NCI-H187 (cell line): ENCODE measurements at regions not wholly inside any gene's neighbourhood (a gene's known extent, or its start where the extent isn't known, plus 50 kb on each side); places are given as distances from the start of the nearest gene placed in this dataset.

Source experiments
- DNase-seq, 2 experiments: peaks; one replicate each; lab custom pipeline; 2025; lab: John Stamatoyannopoulos, UW

GRCh38 chr2:181149056-181149455, 168.7 kb downstream of the UBE2E3 start:
- DNase-seq = no peak

GRCh38 chr2:181152226-181152625, 171.8 kb downstream of the UBE2E3 start:
- DNase-seq = no peak

DNA sequence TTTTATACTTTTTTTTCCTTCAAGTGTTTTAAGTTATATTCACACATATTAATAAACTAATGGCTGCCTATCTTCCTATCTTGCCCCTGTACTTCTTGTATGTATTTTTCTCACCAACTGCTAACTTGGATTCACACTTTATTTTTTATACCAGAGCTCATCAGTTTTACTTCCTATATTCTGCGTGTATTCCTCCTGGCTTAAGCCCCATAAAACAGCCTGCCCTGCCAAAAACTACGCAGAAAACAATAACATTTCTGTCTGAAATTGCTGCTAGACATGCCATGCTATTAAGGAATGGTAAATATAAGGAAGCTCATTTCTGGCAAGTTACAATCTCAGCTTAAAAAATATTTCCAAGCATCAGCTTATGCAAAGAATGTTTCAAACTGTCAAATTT, 172.3 kb downstream of the UBE2E3 start:
- DNase-seq = no peak

GRCh38 chr2:181153886-181154285, 173.5 kb downstream of the UBE2E3 start:
- no peak for DNase-seq

DNA sequence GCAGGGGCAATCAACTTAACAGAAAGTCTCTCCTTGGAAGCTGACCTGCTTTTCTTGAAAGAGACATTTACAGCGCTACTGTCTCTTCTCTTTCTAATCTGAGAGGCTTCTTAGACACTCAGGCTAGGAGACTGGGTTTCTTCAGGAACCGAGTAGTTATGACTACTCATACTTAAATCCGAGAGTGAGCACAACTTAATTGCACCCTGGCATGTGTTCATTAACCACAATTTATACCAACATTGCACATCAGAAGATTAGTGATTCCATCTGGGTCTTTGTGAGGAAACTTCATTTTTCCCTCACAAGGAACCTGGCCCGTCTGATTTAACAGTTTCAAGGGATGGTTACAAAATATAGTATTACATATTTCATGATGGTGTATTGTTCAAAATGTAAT, 176.9 kb downstream of the UBE2E3 start:
- no peak for DNase-seq

GRCh38 chr2:181158427-181158826, 178.0 kb downstream of the UBE2E3 start:
- DNase-seq = no peak

DNA sequence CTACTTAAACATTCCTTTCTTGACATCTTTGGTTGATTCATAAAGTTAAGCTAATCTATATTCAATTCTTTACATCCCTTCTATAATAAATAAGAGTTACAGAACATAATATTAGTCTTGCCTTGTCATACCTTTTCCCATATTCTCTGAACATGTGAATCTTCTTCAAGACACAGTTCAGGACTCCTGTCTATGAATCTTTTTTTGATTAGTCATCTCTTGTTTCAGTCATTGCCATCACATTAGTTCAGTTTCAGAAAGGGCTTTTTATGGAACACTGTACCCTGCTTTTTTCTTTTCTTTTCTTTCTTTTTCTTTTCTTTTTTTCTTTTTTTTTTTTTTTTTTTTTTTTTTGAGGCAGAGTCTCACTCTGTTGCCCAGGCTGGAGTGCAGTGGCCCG, 181.2 kb downstream of the UBE2E3 start:
- no peak for DNase-seq

DNA sequence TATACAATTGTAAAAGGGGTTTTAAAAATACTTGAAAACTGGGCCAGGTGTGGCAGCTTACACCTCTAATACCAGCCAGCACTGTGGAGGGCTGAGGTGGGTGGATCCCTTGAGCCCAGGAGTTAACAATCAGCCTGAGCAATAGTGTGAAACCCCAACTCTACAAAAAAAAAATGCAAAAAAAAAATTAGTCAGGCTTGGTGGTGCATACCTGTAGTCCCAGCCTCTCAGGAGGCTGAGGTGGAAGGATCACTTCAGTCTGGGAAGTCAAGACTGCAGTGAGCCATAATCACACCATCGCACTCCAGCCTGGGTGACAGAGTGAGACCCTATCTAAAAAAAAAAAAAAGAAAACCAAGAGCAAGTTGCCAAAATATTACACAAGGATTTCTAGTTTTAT, 182.7 kb downstream of the UBE2E3 start:
- DNase-seq = no peak

DNA sequence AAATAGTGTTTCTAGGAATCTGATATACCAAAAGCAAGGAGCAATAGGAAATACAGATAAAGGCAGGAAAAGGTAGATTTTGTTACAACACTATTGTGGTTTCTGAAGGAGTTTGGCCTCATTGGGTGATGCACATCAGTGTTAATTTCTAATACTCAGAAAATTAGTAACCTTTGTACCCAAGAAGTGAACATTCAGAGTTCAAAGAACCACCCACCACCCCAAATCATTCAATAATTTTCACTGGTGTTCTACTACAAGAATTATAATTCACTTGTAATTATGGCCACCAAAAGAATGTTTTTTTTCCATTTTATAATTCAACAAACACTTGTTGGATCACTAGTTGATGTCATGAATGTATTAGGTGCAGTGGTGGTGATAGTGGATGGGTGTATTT, 183.3 kb downstream of the UBE2E3 start:
- DNase-seq = no peak

GRCh38 chr2:181164699-181165098, 184.3 kb downstream of the UBE2E3 start:
- no peak for DNase-seq

DNA sequence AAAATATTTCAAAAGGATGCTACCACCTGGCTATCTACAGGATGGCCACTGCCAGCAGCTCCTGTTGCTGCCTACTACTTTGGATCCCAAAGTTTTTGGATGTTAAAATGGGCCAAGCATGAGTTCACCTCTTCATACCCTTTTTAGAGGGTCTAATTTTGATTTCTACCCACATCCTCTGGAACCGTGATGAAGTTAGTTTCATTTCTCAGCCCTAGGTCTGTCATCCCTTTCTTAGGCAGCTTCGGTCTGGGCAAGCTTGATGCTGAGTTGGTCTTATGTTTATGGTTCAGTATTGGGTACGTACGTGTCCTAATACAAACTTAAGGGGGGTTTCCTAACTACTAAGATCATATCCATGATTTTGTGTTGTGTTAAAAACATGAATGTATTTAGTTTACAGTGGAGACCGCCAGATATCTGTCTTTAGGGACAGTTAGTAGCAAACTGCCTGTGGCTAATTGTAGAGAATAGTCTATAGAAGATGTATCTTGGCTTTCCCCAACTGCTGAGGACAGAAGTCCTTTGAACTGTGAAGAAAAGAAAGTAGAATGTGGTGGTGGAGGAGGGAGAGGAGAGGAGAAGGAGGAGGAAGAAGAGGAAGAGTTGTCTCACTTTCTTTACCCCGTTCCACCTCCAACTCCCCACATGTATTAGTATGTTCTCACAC, 184.9 kb downstream of the UBE2E3 start:
- DNase-seq = no peak

GRCh38 chr2:181169503-181169902, 189.1 kb downstream of the UBE2E3 start:
- DNase-seq = no peak

DNA sequence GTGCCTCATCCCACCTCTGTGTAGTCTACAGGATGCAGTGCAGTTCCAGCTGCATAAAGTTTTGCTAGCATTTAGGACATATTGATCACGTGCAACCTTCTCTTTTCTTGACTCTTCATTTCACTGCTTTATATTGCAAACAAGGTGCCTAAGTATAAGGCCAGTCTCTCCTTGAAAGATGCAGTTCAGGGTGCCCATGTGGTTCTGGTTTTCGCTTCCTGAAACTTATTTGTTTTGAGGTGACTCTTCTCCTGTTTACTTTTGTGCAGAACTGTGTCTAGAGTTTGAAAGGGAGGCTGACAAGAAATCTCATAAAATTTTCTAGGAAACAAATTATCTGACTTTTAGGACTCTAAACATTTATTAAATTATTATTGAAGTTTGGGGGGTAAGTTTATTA, 189.9 kb downstream of the UBE2E3 start:
- no peak for DNase-seq

GRCh38 chr2:181172676-181173075, 192.3 kb downstream of the UBE2E3 start:
- no peak for DNase-seq

DNA sequence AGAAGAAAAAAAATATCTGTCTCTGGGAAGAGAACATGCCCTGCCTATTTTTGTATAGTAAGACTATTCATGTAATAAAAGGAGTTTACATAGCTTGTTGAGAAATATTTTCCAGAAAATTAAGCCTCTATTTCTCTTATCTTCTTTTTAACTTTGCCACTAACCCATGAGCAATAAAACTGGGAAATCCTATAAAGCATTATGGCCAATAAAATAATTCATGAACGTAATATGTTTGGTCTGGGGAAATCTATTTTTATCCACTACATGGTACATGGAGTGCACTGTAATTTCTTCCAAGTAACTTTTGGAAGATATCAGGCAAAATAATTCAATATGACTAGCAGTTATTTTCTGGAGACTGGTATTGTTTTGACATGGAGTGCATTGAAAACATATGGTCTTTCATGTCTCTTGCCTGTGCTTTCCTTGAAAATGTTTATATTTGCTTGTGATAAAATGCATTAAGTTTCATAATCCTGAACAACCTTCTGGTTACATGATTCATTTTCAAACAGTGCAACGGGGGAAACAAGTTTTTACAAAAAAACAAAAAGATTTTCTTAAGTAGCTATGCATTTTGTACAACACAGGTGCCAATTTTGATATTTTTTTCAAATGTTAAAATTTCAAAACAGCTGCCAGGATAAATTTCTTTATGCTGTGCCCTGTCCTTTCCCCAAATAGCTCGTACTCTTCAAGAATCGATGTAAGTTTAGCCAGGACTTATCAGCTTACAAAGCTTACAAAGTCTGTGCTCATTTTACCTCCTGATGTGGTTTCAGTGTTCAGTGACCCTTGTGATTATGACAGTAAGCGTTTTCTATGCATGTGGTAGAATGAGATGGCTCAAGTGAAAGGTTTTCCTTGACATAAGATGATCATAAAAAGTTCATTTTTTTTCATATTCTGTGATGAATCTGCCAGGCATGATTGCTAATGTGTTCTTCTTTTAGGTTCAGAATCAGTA, 194.5 kb downstream of the UBE2E3 start:
- DNase-seq = no peak

GRCh38 chr2:181176540-181176939, 196.1 kb downstream of the UBE2E3 start:
- DNase-seq = no peak

DNA sequence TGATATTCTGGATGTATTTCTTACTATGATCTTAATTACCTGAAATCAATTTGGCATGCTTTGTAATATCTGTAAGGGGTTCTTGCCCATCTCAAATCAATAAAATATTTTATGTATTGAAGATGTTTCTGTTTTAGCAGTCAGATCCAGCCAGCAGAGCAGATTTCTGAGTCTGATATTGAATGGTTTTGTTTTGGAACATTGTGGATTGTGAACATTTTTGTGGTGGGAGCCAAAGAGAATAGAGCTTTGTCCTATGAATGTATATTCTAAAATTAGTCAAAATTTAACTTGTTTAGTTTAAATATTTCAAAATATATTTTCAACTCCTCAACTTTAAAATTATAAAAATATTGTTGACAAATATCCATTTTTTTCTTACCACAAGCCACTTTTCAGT, 197.0 kb downstream of the UBE2E3 start:
- no peak for DNase-seq

DNA sequence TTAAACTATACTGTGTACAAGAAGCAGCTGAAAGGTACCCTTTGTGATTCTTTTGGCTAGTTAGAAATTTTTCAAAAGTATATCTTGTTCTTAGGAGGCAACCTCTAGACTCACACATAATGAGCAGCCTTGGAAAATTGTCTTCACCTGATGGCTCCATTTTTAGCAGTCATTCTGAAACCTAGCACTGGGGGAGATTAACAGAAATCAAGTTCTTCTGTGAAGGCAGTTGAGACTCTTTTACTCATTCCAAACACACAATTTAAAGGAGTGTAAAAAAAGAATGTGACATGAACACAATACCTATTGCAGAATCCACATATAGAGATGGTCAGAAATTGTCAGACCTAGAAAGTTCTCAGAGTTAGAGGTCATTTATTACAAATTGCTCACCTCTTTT, 197.7 kb downstream of the UBE2E3 start:
- no peak for DNase-seq

GRCh38 chr2:181178823-181179412, 198.5 kb downstream of the UBE2E3 start:
- DNase-seq = no peak

DNA sequence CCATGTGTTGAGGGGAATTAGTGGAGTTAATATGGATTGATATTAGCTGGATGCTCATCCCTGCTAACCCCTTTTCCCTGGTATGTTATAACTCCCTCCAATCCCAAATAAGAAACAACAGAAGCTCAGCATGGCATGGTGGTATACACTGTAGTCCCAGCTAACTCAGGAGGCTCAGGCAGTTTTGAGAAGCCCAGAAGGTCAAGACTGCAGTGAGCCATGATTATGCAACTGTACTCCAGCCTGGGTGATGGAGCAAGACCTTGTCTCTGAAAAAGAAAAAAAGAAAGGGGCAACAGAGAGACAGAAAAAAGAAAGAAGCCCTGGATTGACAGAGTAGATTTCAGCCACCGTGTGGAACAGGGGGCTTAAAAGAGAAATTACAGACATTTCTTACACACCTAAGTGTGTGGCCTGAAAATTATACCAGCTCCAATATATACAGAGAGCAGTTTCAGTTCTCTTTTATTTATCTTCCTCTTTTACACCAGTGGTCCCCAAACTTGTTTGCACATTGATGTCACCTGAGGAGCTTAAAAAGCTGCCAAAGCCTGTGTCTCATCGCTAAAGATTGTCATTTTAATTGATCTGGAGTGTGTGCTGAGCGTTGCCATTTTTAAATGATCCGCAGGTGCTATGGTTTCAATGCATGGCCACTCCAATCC, 203.6 kb downstream of the UBE2E3 start:
- no peak for DNase-seq

- no peak for DNase-seq
Measured at GRCh38 chr2:181185421-181185820, 205.0 kb downstream of the UBE2E3 start.

DNA sequence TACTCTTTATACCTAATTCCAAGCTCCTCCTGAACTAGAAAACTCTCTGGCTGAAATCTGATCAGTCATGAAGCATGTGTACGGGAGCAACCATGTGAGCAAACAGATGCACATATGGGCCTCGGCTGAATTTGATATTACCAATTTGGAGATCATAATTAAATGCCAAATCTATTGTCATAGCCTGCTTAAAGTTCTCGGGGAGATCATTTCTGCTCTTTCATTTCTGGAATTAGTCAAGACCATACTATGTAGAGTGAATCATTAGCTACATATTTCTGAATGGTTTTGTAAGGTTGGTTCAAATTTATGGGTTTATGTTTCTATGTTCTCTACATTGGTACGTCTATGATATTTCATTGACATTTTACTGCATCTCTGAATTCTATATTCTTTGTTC, 205.5 kb downstream of the UBE2E3 start:
- DNase-seq = no peak
